HG02759 (cell line): ENCODE measurements at regions not wholly inside any gene's neighbourhood (a gene's known extent, or its start where the extent isn't known, plus 50 kb on each side); places are given as distances from the start of the nearest gene placed in this dataset.

Experiments used
- ATAC-seq: cut with Tn5 transposase; IDR thresholded peaks from one replicate; pipeline ENCODE4 v1.9.1; 2021; ENCODE audit warnings: mild to moderate bottlenecking, moderate library complexity; ENCODE audit not compliant: unreplicated experiment

DNA sequence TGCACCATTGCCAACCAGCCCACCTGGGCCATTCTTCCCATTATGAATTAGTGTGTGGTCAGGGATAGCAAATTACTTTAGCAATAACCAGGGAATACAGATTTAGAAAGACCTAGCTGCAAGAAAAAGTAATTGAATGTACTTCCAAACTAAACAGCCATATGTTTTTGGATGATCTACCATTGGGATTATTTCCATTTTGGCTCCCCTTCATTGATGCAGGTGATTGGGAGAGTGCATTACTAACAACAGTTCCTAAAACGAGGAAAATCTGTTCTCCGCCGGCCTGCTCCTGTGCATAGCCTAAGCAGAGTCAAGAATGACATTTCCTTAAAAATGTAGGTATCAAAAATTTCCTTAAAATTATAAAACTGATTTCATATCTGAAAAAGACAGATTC, 58.5 kb downstream of the MAIP1 start:
- ATAC-seq, result no peak

DNA sequence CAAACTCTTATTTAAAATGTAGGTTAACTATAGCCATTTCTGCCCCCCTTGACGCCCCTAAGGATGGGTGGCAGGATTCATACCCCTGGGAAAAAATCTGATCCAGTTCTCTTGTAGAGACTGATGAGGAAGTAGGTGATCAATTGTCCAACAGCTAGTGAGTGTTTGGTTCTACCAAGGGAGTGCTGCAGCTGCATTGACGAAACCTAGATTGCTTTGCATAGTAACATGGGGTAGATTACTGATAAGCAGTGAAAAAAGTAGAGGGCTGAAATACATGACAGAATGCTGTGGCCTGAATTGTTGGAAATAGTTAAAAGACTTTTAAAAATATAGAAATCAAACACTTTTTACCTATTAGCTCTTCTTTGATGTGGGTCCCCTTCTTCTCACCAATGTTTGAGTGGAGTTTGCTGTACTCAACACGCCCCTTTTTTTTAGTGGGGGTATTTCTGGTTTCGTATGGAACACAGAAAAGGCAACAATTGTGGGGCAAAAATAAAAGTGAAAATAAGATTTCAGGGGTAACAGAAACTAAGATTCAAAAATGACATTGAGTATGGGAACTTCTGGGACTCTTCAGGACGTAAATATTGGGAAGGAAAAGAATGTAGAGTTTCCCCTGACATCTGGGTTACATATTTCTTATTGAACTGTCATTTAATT, 66.2 kb downstream of the MAIP1 start:
- ATAC-seq, result no peak

DNA sequence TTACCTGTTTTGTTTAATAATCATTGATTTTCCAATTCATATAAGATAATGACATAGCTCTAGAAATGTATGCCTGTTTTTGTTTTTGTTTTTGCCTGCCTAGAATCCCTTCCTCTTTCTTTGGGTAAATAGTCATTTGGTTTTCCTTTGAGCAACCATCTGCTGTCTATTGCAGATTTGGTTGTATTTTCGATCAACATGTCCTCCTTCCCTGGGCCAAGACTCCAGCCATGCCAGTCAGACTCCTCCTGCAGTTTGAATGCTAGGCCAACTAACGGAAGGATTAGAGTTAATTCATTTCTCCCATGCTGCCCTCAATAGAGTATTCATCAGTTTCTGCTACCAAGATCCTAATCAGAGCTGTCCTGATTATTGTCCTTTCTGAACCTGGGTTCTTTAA, 67.1 kb downstream of the MAIP1 start:
- ATAC-seq, result no peak

DNA sequence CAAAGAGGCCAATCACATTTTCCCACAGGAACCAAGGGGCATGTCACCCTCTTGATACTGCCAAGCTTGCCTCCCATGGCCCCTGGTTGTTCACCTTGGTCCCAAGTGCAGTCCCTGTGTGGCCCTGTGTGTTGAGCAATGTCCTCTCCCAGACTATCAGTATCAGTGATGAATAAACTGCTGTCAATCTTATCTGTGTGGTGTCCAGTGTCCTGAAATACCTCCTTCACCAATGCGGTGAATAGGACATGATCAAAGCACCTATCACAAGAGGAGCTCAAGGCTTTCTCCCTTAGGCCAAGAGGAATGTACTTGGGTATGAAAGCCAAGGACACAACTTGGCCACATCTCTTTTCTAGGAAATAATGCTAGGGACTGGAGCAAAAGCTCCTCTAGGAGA, 68.2 kb downstream of the MAIP1 start:
- no peak for ATAC-seq

DNA sequence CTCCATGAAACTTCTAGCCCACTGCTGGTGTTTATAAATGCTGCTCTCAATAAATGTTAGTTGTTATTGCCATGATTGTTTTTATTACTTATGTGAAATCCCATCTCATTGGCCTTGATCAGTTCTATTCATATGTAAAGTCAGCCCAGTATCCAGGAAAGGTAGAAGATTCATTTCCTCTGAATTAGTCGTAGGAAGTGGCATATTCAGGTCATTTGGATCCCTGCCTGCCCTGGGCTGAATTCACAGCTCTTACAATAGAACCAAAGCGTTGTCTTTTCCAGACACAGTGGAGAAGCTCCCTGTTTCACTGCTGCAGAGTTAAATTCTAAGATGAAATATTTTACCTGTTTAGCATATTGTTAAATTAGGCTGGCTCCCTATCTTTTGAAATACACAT, 70.3 kb downstream of the MAIP1 start:
- no peak for ATAC-seq

DNA sequence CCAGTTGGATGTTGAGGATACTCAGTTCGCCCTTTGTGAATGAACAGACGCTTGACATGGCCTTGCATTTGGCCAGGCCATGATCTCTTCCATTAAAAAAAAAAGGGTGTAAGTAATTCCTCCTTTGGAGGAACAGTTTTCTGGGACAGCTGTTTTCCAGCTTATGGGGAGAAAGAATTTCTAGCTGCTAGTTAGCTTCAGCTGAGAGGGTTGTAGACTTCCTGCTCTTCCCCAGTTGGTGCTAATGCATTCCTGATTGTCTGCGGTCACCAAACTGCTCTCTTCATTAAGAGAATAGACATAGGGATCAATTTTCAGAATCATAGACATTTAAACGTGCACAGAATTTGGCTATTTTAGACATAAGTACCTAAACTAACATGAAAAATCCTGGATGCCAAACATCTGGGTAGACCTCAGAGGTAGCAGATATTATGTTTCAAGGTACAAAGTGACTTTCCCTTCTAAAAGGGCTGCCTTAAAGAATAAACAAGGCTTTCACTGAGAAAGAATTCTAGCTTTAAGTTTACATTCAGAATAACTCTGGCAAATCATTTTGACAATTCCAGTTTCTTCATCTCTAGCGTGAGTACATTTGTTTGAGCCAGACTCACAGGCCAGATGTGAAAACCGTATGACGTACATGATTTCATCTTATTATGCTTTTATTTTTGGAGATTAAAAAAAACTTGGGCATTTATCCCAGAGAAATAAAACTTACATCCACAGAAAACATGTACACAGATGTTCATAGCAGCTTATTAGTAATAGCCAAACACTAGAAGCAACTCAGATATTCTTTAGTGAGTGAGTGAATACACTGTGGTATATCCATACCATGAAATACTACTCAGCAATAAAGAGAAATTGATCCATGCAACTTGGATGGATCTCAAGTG, 71.2 kb downstream of the MAIP1 start:
- ATAC-seq, result no peak

DNA sequence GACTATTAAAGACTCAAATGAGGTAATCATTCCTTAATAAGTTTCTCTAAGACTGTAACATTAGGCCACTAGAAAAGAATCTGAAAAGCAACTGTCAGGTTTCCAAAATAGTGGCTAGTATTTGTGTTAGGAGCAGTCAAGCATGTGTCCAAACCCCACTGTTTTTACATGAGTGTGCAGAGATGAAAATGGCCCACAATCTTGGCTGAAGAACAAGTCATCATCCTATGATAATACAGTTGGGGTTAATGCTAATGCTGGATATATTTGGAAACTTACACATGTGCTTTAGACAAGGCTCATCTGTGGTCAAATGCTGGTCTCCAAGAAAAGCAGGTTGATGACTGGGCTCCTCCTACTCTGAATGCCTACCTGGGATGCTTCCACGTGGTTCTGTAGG, 73.6 kb downstream of the MAIP1 start:
- no peak for ATAC-seq

DNA sequence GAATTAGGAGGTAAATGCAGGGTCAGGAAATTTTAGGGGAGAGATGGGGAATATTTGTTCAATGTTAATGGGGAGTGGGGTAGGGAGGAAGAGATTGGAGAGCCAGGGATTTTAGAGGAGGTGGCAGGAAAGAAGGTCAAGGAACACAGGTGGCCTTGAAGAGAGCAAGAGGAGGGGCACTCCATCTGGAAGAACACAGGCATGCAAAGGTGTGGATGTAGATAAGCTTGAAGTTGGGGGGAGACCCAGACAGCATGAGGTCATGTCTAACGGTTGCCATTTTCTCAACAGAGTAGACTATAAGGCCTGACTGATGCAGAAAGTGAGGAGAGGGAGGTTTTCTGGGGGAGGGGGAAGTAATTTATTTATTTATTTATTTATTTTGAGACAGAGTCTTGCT, 77.5 kb downstream of the MAIP1 start:
- no peak for ATAC-seq

DNA sequence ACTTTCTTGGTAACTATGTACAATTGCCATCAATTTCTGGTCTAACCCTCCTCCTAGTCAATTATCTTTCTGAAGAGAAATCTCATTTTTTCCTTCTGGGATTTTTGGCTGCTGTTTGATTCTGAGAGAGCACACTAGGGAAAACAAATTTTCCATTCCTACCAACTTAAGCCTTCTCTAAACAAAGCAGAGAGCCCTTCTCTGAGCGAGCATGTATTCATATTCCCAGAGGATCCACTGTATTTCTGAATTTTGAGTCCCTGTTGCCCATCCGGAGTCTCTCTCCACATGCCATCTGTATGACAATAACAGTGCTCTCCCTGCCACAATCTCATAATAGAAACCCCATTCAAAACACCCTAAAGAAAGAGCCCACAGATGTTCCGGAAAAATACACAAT, 78.5 kb downstream of the MAIP1 start:
- no peak for ATAC-seq

DNA sequence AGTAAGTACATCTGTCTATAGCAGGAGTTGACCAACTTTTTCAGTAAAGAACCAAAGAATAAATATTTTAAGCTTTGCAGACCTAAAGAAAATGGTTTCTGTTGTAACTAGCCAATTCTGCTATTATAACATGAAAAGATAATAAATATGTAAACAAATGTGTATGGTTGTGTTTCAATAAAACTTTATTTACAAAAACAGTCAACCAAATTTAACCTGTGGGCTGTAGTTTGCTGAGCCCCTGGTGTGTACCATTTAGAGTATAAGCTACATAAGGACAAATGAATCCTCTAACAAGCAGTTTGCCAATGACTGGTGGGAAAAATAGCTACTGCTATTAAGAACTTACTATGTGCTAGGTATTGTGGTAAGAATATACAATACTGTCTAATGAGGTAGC, 79.4 kb downstream of the MAIP1 start:
- no peak for ATAC-seq

DNA sequence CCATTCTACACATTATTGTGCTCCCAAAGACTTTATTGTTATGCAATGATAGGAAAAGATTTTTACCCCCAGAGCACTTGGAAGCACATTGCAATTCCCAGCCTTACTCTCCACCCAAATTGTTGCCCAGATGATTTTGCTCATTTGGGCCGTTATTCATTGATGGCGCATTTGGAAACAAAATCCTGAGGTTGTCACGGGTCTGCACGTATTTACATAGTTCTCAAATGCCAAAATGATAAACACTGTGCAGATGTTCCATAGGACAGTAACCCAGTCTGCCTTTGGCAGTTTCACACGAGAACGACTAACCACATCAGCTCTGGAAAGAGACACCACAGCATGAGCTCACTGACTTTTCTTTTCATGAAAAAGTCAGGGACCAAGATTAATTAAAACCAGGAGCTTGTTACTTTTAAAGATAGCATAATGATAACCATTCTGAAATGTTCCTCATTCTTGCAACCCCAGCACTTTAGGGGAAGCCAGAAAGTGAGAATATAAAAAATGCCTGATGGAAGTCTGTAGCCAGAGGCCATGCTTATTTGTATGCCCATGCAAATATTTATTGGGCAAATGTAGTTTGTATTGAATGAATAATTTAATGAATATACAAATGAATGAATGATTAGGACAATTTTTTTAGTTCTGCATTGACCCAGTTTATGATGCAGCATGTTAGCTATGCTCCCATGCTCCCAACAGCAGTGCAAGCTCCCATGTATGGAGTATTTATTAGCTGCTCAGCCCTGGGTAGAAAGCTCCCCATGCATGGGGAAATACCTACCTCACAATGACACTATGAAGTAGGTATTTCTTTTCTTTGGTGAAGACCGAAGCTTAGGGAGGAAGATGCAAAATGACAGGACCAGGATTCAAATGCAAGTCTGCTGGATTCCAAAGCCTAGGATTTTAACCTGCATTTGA, 84.6 kb downstream of the MAIP1 start:
- no peak for ATAC-seq

DNA sequence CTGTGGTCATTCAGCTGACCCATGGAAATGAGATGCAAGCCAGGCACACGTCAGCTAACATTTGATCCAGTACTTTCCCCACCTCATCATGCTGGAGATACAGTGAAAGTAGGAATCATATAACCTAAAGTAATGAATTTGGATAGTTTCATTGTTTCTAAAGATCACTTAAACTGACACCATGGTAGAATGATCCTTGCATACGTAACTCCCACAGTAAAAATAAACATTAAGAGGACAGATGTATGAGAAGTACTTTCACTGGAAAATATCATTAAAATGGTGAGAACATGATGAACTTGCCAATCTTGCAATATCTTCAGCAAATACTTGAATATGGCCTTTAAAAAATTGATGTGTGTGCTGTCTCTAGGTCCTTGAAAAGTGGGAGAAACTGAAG, 85.4 kb downstream of the MAIP1 start:
- ATAC-seq, result no peak

DNA sequence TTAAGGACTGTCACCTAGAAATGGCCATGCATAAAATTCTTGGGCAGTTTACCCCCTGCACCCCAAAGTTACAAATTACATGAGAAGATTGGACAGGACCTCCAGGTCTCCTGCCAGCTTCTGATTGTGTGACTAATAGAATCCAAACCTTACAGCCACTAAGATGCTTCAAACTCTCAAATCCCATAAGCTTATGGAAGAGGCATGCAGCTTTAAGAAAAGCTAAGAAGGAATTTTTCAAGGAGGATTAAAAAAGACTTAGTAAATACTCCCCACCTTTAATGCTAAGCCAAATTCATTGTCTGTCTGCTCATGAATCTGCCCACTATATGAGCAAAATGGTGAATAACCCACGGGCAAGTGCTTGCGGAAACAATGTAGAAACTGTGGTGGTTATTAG, 86.3 kb downstream of the MAIP1 start:
- ATAC-seq, result no peak

DNA sequence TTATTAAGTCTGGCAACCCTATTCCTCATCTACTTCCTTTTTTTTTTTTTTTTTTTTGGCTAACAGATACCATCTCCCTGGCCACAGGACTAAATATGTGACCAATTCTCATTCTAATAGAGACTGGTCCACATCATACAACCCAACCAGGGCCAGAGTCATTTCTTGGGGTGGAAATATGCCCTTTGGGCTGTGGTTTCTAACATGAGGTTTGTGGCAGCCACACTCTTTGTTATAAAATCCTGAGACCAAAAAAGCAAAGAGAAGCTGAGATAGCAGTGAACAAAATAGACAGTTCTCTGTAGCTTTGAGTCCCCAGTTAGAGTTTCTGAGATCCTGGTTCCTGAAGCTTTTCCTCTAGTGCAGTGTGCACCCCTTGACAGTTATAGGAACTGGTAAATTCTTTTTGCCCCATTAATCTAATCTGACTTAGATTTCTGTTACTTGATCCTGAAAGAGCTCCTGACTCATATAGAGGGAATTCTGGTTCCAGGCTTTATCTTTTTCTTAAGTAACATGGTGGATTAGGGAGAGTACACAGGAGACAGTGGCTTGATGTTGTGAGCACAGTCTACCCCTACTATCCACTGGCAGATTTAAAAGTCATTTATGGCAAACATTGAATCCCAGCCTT, 86.8 kb downstream of the MAIP1 start:
- ATAC-seq, result no peak

DNA sequence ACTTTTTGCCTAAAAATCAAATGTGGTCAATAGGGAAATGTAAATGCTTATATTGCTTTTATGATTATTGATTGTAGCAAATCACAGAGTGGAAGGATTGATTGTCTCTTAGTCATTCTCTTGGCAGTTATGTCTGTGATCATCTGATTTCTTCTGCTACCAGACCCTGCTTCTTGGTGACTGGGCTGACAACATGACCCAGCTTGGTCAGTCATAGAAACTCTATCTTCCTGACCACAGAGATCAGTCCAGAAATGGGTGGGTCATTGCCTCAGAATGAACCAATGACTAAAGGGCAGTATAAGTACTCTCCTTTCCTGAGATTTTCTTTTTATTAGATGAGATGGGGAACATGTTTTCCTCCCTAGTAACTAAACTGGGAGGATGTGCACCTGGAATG, 87.6 kb downstream of the MAIP1 start:
- no peak for ATAC-seq

DNA sequence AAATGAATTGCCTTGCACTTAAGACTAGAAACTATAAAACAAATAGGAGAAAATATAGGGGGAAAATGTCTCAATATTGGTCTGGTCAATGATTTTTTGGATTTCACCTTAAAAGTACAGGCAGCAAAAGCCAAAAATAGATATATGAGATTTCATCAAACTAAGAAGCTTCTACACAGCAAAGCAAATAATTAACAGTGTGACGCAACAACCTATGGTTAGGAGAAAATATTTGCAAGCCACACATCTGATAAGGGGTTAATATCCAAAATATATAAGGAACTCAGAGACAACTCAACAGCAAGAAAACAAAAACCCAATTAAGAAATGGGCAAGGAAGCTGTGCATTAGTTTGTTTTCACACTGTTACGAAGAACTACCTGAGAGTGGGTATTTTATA, 89.1 kb downstream of the MAIP1 start:
- no peak for ATAC-seq

DNA sequence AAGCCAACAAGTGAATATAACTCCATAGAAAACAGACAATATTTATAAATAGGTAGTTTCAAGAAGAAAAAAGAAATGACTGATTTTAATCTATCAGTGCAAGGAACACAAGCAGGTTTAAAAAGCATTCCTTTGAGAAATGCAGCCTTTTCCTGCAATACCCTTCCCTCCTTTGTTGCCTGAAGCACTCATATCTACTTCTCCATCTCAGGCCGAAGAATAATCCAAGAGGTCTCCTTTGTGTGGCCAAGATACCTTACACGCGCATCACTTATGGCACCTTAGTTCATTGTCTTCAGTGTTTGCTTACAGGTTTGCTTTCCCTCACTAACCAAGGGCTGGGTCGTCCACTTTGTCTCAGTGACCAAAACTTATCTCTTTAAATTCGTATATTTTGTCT, 93.0 kb downstream of the MAIP1 start:
- ATAC-seq, result no peak

DNA sequence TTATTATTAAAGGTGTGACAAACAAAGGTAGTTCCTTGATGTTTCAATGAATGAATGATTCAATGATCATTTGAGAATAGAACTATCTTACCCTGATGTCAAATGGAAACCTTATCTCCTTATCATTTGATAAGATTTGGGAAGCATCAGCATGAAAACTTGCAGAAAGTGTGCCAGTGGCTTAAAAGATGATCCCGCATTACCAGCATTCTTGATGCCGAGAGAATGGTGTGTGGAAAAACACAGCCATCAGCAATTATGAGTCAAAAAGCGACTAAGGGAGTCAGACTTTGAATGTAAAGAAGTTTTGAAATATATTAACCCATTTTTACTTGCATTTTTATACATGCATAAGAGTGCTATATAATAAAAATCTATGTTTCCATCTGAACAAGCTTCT, 93.7 kb downstream of the MAIP1 start:
- no peak for ATAC-seq

DNA sequence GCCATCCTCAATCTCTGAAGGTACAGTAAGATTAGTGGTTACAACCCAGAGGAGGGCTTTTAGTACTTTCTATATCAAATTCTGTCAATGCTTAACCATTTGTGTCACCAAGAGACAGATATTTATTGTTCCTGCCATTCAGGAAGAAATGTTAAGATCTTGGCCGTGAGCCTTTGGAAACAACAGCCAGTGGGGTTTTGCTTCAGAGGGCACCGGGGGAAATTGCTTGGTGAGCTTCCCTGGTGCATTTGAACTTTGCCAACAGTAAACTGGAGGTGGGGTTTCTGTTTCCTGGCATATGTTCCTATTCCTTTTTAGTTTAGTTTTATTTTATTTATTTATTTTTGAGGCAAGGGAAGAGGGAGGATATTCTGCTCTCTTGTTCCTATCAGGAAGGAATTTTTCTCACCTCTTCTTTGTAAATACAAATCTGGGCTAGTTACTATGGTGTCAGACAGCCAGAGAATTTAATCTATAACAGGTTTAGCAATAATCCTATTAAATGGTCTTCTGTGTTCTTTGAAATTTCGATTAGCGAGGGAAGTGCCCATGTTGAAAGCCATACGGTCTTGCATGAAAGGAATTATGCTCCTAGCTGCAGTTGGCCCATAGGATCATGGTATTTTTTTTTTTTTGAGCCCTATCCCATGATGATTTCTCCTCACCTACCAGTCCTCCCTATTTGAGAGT, 95.7 kb downstream of the MAIP1 start:
- no peak for ATAC-seq

DNA sequence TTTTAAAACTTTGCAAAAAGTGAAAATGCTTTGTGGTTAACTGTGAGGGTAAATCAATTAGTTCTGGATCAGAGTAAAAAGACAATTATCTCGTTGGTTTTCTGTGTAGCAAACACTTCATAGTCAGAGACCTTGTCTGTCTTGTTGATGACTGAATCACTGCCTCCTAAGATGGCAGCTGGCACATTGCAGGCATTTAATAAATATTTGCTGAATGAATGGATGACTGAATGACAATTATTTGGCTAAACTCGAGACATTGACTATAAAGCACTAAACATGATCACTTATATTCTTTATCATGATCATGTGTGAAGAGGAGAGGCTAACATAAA, 96.2 kb downstream of the MAIP1 start:
- no peak for ATAC-seq

DNA sequence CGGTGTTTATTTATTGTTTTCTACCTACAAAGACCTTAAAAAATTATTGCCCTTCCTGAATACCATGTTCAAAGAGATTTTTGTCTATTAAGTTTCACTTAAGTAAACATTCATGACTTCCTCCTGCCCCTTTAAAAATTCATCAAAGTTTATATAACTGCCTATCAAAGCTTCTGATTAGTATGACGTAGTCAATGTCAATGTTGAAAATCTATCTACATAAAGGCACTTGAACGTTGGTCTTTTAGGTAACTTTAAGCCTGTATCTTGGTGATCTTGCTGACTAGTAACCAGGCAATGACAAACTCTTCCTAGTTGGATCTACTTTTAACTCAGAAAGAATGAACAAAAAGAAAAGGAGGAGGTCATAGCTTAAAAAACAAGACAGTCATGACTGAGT, 97.2 kb downstream of the MAIP1 start:
- no peak for ATAC-seq
